ENCODE measurements at regions not wholly inside any gene's neighbourhood (a gene's known extent, or its start where the extent isn't known, plus 50 kb on each side); places are given as distances from the start of the nearest gene placed in this dataset.

- no peak for TF ChIP-seq CTCF (IDR thresholded peaks at IDR 0.05; ENCODE audit: insufficient read depth, low read length, poor library complexity, severe bottlenecking)
- no peak for TF ChIP-seq EZH2phosphoT487 (conservative IDR thresholded peaks at IDR 0.05; ENCODE audit: low read length)
Measured at GRCh38 chr18:43855376-43855775, 578.1 kb upstream of the SYT4 start.

Measured in SU-DHL-6 (cell line).